Rectal smooth muscle tissue (tissue), 1 donor: ENCODE measurements at regions not wholly inside any gene's neighbourhood (a gene's known extent, or its start where the extent isn't known, plus 50 kb on each side); places are given as distances from the start of the nearest gene placed in this dataset.

Source experiments
- H3K27ac ChIP-seq: one replicate; pipeline ENCODE4 v1.7.0; 2013; ENCODE audit warnings: low read depth, low read length, inconsistent platforms
- H3K27me3 ChIP-seq: one replicate; pipeline ENCODE4 v1.7.0; 2013; ENCODE audit warnings: low read length; ENCODE audit not compliant: control insufficient read depth, insufficient read depth
- H3K36me3 ChIP-seq: one replicate; pipeline ENCODE4 v1.7.0; 2013; ENCODE audit warnings: low read length; ENCODE audit not compliant: control insufficient read depth, insufficient read depth
- H3K4me1 ChIP-seq: one replicate; pipeline ENCODE4 v1.7.0; 2013; ENCODE audit warnings: low read length; ENCODE audit not compliant: control insufficient read depth, insufficient read depth
- H3K4me3 ChIP-seq: one replicate; pipeline ENCODE4 v1.7.0; 2013; ENCODE audit warnings: low read length
- H3K9ac ChIP-seq: one replicate; pipeline ENCODE4 v1.7.0; 2013; ENCODE audit warnings: low read length

DNA sequence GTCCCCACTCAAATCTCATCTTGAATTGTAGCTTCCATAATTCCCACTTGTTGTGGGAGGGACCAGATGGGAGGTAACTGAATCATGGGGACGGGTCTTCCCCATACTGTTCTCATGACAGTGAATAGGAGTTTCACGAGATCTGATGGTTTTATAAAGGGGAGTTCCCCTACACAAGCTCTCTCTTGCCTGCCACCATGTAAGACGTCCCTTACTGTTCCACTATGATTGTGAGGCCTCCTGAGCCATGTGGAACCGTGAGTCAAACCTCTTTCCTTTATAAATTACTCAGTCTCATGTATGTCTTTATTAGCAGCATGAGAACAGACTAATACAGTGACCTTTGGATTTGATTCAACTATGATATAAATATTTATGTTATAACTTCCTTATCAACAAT lies 78.0 kb downstream of the CYRIA start:
- H3K36me3 ChIP-seq: no peaks in the 10 kb centered on the region
- no peaks in the 10 kb centered on the region for H3K27me3 ChIP-seq
- no peak overlapping the region for H3K27ac ChIP-seq
- H3K9ac ChIP-seq: no peak overlapping the region
- no peak overlapping the region for H3K4me3 ChIP-seq
- no peaks in the 10 kb centered on the region for H3K4me1 ChIP-seq

DNA sequence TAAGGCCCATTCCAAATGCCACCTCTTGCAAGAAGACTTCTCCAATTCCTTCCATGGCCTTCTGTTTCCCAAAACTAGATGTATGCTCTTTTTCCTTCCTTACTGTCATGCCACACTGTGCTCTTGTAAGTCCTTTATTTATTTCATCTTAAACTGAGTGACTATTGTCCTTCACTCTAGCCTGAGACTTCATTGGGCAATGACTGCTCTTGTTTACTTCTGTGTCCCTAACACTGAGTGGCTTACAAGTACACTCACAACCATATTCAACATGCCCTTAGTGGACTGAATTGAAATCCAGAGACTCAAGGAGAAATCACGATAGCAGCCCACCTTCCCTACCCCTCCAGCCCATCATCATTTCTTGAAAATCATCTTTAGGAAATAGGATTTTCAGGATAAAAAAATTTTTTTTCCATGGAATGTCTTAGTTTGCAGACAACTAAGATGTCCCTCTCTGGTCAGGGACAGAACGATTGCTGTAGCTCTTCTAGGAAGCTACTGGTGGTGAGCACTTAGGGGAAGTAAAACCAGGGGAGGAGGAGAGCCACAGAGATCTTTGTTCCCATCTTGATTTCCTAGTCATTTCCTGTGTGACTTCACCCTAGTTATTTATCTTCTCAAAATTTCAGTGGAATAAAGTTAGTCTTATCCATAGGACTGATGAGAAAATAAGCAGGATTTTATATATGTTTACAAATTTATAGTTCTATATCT lies 80.7 kb downstream of the CYRIA start:
- no peaks in the 10 kb centered on the region for H3K36me3 ChIP-seq
- H3K27ac ChIP-seq: no peak overlapping the region
- no peaks in the 10 kb centered on the region for H3K4me1 ChIP-seq
- H3K27me3 ChIP-seq: no peaks in the 10 kb centered on the region
- no peak overlapping the region for H3K9ac ChIP-seq
- H3K4me3 ChIP-seq: no peak overlapping the region

DNA sequence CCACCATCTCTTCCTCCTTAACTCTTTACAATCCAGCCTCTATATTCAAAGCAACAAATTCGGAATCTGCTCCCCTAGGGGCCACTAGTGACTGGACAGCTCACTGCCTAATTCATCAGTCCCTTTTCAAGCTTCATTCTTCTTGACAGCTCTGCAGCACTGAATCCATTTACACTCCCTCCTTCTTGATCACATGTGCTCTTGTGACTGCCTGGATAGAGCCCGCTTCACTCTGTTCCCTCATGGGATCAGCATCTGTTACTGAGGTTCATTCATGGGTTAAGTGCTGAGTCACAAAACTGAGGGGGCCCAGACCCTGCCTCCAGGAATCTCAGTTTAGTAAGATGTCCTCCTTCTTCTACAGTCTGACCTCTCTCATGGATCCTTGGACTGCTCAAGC lies 81.5 kb downstream of the CYRIA start:
- no peaks in the 10 kb centered on the region for H3K36me3 ChIP-seq
- no peak overlapping the region for H3K27ac ChIP-seq
- H3K4me3 ChIP-seq: no peak overlapping the region
- no peaks in the 10 kb centered on the region for H3K4me1 ChIP-seq
- H3K27me3 ChIP-seq: no peaks in the 10 kb centered on the region
- no peak overlapping the region for H3K9ac ChIP-seq

DNA sequence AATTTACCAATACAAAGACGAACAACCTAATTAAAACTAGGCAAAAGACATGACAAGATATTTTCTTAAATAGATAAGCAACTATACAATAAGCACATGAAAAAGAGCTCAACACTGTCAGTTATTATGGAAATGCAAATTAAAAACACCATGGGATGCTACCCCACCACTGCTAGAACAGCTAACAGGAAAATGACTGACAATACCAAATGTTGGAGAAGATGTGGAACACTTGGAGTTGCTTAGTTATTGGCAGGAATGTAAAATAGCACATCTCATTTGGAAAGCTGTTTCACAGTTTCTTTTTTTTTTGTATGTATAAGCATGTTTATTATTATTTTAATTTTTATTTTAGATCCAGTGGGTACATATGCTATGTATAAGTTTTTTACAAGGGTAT lies 84.4 kb downstream of the CYRIA start:
- no peak overlapping the region for H3K9ac ChIP-seq
- no peaks in the 10 kb centered on the region for H3K4me1 ChIP-seq
- no peaks in the 10 kb centered on the region for H3K27me3 ChIP-seq
- no peak overlapping the region for H3K4me3 ChIP-seq
- H3K27ac ChIP-seq: no peak overlapping the region
- H3K36me3 ChIP-seq: no peaks in the 10 kb centered on the region

DNA sequence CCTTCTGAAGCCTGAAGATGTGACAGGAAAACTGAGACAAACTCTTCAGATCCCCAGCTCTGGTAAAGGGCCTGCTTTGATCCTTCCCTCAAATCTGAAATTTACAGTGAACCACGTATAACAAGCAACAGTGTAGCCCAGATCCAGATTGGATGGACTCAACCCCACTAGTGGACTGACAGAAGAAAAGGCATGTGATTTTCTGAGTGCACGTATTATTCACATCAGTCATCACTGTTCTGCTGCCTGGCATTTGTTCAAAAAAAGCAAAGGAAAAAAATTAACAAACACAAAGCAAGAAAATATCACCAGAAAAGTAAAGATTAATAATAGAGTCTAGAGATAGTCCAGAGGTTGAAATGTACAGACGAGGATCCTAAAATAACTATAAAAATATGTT lies 87.6 kb downstream of the CYRIA start:
- H3K36me3 ChIP-seq: no peaks in the 10 kb centered on the region
- no peak overlapping the region for H3K9ac ChIP-seq
- no peak overlapping the region for H3K4me3 ChIP-seq
- H3K27ac ChIP-seq: no peak overlapping the region
- no peaks in the 10 kb centered on the region for H3K4me1 ChIP-seq
- no peaks in the 10 kb centered on the region for H3K27me3 ChIP-seq

DNA sequence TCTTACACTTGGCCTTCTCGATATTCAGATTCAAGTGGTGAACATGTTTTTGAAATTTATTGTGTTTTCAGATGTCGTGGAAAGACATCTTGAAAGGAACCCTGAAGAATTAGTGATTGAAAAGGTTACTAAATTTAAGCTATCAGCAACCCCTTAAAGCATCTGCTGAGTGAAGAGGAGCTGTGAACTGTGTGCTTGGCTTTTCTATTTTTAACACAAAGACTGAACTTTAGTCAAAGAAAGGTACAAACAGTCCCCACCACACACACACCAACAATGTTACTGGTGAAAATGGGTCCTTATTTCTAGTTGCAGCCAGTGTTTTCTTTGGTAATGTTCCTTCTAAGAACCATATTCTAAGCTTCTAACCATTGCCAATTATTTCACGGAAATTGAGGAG lies 95.1 kb downstream of the CYRIA start:
- Histone ChIP-seq H3K36me3 (no peaks in the 10 kb centered on the region), H3K27me3 (no peaks in the 10 kb centered on the region), H3K4me3 (no peak overlapping the region), H3K4me1 (no peaks in the 10 kb centered on the region), H3K27ac (no peak overlapping the region), H3K9ac (no peak overlapping the region)

DNA sequence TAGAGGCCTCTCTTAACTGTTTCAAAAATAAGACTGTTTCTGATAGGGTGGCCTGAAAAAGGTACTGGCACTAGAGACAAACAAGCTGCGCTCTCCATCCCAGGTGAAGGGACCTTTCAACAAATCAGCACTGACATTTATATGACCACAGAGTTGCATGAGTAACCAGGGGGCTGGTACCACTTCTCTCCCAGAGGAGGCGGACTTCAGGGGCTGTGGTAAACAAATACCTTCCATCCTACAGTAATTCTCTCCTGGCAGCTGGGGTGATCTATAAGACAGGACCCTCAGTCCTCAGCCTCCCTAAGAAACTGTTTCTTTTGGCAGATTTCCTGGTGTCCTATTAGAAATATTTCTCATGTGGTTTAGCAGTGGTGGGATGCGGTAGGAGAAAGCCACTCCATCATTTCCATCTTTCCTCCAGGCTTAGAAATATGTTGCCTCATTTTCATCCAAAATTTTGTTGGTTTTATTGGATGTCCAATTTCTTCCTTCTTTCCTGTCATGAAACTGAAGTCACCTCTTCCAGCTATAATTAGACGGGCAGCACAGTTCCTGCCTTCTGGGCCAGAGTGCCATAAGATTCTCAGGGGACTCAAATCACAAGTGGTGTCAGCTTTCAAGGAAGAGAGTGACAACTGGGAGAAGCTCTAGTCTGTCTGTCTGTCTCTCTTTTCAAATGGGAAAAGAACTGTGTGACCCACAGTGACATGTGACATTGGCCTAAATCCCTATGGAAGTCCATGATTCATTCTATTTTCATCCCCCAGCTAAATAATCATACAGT lies 96.4 kb downstream of the CYRIA start:
- Histone ChIP-seq H3K9ac (no peak overlapping the region), H3K4me1 (no peaks in the 10 kb centered on the region), H3K27me3 (no peaks in the 10 kb centered on the region), H3K36me3 (no peaks in the 10 kb centered on the region), H3K4me3 (no peak overlapping the region), H3K27ac (no peak overlapping the region)

DNA sequence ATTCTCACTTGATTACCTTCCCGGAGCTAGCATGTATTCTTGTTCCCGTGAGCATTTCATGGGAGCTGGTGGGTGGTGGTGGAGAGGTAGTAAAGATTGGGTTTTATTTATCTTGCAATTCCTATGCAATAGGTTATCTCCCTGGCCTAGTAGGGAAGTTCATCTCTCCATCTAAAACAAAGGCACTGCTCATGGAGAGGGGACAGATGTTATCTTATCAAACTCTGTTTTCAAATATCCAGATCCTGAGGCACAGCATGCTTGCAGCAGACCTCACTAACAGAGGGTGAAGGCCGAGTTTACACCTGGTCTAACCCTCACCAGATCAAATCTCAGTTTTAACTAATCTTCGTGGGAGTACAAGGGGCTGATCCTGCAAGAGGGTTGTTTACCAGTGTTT lies 98.9 kb downstream of the CYRIA start:
- no peaks in the 10 kb centered on the region for H3K27me3 ChIP-seq
- no peak overlapping the region for H3K27ac ChIP-seq
- H3K4me1 ChIP-seq: no peaks in the 10 kb centered on the region
- H3K4me3 ChIP-seq: no peak overlapping the region
- no peak overlapping the region for H3K9ac ChIP-seq
- no peaks in the 10 kb centered on the region for H3K36me3 ChIP-seq

DNA sequence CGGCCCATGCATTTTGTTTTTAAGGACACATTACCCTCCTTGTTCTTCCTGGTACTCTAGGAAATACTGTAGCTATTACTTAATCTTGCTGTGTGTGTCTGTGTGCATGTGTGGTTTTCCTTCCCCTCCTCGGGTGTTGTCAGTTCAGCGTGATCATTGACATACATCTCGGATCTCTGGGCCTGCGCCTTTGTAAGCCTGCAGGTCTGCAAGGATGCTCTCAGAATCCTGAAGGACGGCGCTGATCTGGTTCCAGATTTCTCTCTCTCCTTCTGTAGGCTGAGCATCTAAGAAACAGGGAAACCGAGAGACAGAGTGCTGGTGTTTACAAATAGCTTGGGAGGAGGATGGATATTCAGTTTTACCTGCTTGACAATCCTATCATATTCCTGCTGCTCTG lies 100.2 kb downstream of the CYRIA start:
- H3K36me3 ChIP-seq: peaks cover 4% of the 10 kb centered on the region
- no peaks in the 10 kb centered on the region for H3K27me3 ChIP-seq
- no peak overlapping the region for H3K9ac ChIP-seq
- no peaks in the 10 kb centered on the region for H3K4me1 ChIP-seq
- H3K4me3 ChIP-seq: no peak overlapping the region
- H3K27ac ChIP-seq: no peak overlapping the region

DNA sequence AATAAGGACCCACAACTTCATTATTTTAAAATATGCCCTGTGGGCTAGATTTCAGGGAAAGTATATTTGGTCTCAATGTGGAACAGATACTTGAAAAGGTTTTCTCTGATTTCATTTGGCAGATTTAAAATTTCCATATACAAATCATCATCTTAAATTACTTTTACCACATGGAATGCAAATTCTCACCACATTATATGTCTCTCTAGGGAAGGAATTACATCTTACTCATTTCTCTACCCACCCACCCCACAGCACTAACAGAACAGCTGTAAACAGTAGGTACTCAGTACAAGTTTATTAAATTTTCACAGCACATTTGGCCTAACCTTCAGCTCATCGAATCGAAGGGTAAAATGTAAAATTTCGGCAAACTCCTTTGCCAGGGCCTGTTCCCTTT lies 104.0 kb downstream of the CYRIA start:
- no peak overlapping the region for H3K27ac ChIP-seq
- H3K4me3 ChIP-seq: no peak overlapping the region
- peaks cover 4% of the 10 kb centered on the region for H3K36me3 ChIP-seq
- H3K4me1 ChIP-seq: no peaks in the 10 kb centered on the region
- H3K9ac ChIP-seq: no peak overlapping the region
- no peaks in the 10 kb centered on the region for H3K27me3 ChIP-seq

DNA sequence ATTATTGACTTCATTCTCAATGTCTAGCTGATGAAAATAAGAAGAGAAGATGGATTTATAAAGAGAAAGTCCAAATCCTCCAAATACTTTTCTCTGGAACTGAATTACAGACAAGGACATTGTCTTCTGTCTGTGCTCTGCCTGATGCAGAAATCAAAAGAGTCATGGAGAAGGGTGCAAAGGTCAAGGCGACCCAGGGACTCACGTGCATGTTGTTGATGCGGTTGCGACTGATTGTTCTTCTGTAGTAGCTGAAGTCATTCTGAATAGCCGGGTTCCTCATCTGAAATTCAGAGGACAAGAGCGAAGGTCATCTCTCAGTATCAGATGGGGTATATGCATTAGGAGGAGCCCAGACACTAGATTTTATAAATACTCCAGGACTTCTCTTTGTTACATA lies 104.4 kb downstream of the CYRIA start:
- no peak overlapping the region for H3K4me3 ChIP-seq
- no peak overlapping the region for H3K27ac ChIP-seq
- no peaks in the 10 kb centered on the region for H3K4me1 ChIP-seq
- no peak overlapping the region for H3K9ac ChIP-seq
- H3K27me3 ChIP-seq: no peaks in the 10 kb centered on the region
- peaks cover 4% of the 10 kb centered on the region for H3K36me3 ChIP-seq

DNA sequence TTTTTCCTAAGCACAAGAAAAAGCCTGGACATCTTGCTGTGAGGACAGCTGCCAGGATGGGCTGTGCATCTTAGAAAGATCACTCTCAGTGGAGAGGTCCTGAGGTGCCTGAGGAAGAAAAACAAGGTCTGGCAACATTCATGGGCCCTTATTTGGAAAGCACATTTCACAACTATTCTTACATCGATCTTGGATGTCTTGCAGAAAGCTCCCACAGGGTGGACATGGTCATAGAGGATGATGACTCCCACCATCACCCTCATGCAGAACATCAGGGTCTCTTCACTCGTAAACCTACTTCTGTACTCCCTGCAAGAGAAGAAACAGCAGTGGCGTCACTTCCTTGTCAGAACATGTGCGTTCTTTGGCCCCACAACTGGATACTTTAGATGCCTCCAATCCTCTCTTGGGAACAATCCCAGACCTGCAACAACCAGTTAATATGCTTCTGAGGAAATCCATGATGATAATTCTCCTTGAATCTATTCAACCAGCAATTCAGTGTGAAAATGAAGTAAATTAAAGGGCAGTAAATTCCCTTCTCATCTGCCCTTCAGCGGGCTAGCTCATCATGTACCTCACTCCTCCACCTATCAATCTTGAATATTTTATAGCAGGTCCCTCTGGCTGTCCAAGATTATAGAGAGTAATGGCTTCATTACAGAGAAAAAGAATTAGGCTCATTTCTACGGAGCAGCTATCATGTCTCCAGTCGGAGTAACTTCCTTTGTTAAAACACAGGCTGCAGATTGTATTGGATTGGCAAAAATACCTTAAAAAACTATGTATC lies 106.2 kb downstream of the CYRIA start:
- H3K27me3 ChIP-seq: no peaks in the 10 kb centered on the region
- no peak overlapping the region for H3K9ac ChIP-seq
- H3K27ac ChIP-seq: no peak overlapping the region
- H3K36me3 ChIP-seq: peaks cover 4% of the 10 kb centered on the region
- no peak overlapping the region for H3K4me3 ChIP-seq
- H3K4me1 ChIP-seq: no peaks in the 10 kb centered on the region
